ENCODE measurements at regions not wholly inside any gene's neighbourhood (a gene's known extent, or its start where the extent isn't known, plus 50 kb on each side); places are given as distances from the start of the nearest gene placed in this dataset.

DNA sequence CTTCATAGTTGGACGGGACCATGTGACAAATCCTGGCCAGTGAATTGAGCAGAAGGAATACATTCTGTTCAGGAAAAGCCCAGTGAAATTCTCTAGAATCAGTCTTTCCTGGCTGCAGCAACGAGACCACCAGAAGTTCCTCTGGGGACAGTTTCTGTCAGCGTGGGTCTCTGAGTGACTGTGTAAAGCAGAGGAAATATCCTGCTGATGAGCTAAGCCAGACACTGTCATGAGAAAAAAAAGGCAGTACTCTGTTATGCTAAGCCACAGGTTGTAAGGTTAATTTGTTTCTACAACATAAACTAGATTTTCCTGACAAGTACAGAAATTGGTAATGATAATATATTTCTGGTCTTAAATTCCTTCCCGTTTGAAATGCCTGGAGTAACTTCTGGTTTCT lies 664.4 kb downstream of the LMO4 start:
- DNase-seq (ENCODE audit: low spot score): no peak

DNA sequence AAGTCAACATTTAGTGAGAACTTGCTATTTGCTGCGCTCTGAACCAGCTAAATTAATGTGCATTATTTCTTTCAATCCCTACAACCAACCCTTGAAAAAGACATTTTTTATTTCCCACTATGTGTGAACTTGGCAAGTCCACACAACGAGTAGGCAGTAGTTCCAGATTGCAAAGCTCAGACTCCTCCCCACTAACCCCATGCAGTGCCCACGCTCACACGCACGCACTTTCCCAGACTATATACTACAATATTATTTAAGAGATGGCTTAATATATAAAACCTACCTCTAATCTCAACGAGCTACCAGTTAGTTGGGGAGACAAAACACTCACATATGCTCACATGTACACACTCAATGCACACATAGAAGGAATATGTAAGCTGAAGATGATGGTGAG lies 671.2 kb downstream of the LMO4 start:
- DNase-seq (ENCODE audit: low spot score): no peak

DNA sequence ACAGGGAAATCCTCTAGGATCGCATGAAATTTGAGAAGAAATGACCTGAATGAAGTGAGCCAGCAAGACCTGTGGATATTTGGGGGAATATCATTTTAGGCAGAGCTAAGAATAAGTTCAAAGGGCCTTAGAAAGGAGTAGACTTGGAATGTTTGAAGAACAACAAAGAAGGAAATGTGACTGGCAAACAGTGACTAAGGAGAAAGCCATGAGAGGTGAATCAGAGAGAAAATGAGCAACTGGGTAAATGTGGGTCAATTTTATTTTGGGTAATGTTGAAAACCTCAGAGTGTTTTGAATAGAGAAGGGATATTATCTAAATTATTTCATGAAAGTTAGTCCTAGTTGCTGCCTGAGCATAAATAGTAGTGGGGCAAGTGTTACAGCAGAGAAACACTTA lies 672.8 kb downstream of the LMO4 start:
- DNase-seq (ENCODE audit: low spot score): no peak

DNA sequence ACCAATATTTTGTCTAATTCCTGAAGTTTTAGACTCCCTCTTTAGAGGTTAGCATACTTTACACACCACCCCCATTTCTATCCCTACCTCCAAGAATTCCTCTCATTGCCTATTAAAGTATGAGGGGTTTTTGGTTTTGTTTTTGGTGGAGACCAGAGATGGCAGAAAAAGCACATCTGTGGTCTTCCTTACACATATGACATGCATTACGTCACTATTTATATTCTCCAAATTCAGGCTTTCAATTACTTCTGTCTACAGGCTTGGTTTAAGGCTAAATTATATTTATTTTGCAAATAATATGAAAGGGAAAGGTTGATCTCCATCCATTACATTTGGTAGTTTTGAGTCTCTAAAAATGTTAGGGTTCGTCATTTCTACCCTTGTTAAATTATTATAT lies 674.6 kb downstream of the LMO4 start:
- no peak for DNase-seq (ENCODE audit: low spot score)

DNA sequence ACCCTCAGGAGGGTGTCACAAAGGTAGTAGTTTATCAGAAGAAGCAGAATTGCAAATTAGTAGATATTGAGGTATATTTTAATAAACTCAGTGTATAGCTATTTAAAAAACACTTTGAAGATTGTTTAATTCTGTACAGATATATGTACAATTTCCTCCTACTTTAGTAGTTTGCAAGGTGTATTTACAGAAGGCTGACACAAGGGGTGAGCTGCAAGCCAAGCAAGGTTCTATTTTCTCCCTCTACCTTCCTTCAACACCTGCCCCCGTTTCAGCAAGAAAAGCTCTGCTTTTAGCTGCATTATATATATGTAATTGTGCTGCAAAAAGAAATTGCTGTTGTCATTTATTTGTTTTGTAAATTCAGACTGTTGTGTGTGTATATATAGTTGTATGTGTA lies 674.2 kb upstream of the PKN2 start:
- DNase-seq (ENCODE audit: low spot score): no peak

DNA sequence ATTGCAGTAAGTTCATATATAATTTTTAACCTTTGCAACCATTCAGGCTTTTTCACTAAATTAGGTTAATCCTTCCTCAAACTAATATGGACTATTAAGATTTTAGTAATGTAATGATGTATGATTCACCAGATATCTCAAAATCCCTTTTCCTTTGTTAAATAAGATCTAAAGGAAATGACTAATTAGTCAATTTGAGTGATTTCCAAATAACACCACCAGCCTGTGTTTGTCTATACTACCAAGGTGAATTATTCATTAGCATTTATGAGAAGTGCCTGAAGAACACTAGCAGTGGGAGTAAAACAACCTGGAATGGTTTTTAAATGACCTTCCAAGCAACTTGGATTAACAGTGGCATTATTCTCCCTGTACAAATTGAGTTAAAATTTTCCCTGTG lies 670.6 kb upstream of the PKN2 start:
- DNase-seq (ENCODE audit: low spot score): no peak

DNA sequence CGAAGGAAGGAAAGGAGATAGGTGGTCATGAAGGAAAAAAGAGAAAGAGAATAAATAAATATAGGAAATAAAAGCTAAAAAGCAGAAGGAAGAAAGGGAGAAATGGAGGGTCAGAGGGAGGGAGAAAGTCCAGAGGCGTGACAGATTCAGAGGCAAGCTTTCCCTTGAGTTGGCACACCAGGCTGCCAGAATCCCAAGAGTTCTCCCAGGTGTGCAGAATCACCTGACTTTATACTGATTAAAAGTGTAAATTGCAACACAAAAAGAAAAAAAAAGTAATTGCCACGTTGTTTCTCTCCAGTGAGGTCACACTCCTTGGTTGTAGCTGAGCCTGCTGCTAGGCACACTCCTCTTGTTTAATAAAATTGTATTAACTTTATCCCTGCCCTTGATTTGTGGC lies 669.9 kb upstream of the PKN2 start:
- no peak for DNase-seq (ENCODE audit: low spot score)

DNA sequence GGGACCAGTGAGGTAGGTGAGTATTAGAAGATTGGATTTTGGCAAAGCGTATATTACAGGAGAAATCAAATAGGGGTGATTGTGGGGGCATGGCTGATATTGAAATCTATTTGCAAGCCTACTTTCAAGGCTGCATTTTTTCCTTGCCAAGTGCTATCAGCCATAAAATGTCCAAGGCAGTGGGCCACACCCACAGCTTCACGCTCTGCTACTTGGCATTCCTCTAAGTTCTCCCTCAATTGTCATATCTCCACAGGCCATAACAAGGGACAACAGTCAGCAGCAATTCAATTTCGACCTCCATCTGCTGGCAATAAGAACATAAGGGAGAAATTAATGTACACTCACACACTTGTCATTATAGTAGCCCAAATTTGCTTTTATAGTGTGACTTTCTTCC lies 667.1 kb upstream of the PKN2 start:
- no peak for DNase-seq (ENCODE audit: low spot score)

DNA sequence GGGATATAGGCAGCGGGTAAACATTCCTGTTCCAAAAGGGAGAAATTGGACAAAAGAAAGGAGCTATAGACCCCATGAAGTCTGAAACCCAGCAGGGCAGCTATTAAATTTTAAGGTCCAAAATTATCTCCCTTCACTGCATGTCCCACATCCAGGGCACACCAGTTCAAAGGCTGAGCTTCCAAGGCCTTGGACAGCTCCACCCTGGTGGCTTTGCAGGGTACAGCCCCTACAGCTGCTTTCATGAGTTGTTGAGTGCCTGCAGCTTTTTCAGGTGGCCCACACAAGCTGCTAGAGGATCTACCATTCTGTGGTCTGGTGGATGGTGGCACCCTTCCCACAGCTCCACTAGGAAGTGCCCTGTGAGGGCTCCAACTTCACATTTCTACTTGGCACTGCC lies 662.5 kb upstream of the PKN2 start:
- DNase-seq (ENCODE audit: low spot score): no peak

DNA sequence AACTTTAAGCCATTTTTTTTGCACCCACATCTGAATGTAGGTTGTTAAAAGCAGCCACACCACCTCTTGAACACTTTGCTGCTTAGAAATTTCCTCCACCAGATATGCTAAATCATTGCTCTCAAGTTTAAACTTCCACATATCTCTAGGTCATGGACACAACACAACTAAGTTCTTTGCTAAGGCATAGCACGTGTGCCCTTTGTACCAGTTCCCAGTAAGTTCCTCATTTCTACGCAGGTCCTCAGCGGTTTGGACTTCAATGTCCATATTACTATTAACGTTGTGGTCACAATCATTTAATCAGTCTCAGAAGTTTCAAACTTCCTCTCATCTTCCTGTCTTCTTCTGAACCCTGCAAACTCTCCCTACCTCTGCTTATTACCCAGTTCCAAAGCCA lies 661.6 kb upstream of the PKN2 start:
- no peak for DNase-seq (ENCODE audit: low spot score)

DNA sequence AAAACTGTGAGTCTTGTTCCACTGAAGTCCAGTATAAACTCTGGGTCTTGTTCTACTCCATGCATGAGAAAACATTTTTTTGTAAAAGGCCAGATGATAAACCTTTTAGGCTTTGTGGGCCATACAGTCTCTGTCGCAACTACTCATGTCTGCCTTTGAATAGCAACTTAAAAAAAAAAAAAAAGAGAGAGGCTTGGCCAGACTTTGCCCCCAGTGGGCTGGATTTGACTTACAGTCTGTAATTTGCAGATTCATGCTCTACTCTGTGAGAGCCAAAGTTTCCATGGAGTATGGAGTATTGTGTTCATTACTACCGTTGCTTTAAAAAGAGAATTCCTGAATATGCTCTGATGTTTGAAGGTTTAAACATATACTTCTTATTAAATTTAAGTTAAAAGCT lies 654.9 kb upstream of the PKN2 start:
- peak; percentile 30 for DNase-seq (ENCODE audit: low spot score)

DNA sequence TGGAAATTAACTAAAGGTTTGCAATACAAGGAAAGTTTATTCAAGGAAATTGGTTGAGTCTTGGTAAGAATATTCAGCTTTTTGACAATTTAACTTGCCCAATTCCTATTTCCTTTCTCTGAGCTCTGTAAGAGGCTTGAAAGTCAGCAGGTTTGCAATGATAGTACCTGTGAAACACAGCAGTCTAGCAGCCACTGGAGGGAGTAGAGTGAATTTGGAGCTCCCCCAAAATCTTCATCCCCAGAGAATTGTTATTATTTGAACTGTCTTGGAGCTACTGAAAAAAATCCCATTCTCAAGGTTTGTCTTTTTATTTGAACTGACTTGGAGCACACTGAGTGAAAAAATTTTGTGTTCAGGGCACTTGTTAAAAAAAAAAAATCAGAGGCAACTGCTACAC lies 654.2 kb upstream of the PKN2 start:
- DNase-seq (ENCODE audit: low spot score): no peak

DNA sequence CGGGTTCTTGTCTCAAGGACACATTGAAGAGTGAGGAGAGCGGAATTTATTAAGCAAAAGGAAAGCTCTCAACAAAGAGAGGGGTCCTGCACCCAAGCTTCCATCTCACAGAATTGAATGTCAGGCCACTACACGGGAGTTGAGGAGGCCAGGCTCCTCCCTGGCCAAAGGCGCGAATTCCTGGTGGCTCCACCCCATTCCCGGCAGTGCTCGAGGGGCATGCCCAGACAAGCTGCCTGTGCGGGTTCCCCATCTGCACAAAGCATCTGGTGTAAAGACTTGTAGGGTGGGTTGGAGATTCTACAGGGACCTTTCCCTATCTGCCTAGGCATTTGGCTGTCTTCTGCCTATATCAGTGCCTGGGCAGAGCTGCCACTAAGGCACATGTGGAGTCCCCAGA lies 648.5 kb upstream of the PKN2 start:
- no peak for DNase-seq (ENCODE audit: low spot score)

DNA sequence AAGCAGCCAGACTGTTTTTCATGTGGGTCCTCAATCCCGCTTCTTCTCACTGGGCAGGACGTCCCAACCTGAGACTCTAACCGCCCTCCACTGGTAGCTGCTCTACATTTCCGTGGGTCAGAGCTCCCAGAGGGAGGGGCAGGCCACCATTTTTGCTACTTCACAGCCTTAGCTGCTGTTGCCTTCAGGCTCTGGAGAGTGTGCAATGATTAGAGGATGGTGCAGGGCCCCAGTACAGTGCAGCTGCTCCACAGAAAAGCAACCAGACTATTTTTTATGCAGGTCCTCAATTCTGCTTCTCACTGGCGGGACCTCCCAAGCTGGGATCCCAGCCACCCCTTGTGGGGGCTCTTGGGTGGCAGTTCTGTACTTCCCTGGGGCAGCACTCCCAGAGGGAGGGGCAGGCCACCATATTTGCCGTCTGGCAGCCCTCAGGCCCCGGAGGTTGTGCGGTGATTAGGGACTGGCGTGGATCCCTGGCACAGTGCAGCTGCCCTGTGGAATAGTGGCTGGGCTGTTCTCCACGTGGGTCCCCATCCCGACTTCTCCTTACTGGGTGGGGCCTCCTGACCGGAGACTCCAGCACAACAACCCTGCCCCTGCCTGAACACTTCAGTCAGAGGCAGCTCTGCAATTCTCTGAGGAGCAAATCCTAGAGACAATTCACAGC lies 647.6 kb upstream of the PKN2 start:
- no peak for DNase-seq (ENCODE audit: low spot score)

DNA sequence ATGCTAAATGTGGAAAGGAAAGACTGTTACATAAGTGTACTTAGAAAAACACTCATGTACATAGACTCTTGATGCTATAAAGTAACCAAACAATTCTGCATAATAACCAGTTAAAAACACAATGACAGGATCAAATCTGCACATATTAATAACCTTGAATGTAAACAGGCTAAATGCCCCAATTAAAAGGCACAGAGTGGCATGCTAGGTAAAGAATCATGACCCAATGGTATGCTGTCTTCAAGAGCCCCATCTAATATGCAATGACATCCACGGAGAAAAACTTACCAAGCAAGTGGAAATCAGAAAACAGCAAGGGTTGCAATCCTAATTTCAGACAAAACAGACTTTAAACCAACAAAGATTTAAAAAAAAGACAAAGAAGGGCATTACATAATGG lies 644.8 kb upstream of the PKN2 start:
- DNase-seq (ENCODE audit: low spot score): no peak

DNA sequence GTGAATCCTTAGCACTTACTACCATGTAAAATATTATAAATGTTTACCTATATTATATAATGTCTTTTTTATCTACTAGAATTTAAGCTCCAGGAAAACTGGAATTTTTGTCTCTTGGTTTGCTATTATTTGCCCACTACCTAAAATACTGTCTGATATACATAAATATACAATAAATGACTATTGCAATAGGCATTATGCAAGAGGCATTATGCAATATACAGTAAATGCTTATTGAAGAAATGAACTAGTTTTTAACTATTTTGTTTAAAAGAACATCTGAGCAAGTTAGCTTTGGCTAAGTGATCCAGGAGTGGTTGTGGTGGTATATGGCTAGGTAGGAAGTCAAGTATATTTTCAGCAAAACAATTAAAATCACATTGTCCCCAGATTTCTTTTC lies 640.2 kb upstream of the PKN2 start:
- no peak for DNase-seq (ENCODE audit: low spot score)

DNA sequence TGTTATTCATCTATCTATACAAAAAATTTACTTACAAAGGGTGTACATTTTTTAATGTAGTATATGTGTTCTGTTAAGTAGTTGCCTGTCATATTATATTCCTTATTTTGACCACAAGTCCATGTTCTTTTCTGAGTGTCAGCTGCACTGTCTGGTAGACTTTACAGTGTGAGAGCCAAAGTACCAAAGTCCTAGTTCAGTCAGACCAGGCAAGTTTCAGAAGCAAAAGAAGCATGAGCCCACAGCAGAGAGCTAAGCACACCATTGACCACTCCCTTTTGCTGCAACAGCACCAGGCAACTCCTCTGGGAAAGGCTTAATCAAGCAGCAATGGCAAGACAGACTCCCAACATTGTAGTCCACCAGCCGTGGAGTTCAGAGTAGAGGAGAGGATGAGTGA lies 631.9 kb upstream of the PKN2 start:
- DNase-seq (ENCODE audit: low spot score): no peak

DNA sequence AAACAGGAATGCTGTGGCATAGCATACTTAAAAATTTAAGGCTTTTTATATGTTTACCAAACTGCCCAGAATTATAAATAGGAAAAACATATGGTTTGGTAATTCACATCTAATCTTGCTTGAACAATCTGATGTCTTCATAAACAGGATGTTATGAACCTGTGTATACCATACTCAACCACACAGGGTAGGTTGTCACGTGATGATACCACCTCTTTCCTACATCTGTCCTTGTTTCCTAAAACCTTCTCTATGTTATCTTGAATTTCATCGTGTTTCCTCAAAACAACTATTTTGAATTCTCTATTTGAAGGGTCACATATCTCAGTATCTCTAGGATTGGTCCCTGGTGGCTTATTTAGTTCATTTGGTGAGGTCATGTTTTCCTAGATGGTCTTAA lies 631.0 kb upstream of the PKN2 start:
- no peak for DNase-seq (ENCODE audit: low spot score)

DNA sequence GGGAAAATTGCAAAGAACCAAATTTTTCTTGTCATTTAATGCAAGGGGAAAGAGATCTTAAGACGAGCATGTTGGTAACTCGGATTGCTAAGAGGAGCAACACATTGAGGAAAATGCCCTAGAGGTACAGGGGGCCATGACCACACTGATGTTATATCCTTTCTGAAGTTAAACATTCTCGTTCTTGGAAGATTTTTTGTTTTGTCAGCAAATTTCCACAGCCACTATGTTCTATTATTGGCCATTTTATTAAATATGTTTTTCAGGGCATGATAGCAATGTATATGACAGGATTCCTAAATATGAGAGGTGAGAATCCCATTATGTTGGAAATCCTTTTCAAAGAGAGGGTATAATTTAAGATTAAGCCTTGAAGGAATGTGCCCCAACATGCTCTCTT lies 627.2 kb upstream of the PKN2 start:
- DNase-seq (ENCODE audit: low spot score): no peak

DNA sequence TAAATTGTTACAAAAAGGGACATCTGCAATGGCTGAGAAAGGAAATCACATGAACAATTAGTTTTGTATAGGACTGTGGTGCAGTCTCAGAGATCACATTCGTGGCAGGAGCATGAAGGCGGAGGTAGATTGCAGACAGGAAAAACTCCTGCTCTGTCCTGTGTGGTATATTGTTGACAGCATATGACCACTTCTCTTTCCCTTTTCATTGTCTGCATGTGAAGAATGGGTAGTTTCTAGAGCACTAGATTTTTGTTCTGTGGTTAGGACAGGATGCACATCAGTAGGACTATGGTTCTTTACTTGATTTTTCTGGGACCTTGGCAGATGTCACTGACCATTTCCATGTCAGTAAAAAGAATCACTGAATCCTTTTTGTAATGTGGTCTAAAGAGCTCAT lies 625.9 kb upstream of the PKN2 start:
- DNase-seq (ENCODE audit: low spot score): no peak

DNA sequence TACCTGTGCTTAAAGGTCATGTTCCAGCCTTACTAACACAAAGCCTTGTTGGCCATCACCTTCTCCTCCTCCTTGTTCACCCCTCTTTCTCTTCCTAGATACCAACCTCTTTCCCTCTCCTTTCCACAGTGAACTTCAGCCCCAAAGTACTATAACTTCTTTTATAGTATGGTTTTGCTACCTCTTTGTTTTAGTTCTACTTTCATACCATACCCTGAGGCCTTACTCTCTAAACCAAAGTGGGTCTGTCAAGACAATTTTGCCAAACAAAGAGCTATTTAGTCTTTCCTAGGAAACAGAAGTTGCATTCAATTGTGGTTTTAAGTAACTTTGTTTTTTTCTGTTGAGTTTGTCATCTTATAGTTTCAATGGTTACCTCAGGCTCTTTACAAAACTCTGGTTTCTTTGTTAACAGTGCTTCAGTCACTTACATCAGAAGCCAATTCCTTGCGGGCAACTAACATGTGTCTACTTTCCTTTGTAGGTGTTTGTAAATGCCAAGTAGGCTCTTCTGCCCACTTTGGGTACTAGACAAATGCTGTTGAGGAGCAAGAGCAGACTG lies 623.9 kb upstream of the PKN2 start:
- DNase-seq (ENCODE audit: low spot score): no peak

DNA sequence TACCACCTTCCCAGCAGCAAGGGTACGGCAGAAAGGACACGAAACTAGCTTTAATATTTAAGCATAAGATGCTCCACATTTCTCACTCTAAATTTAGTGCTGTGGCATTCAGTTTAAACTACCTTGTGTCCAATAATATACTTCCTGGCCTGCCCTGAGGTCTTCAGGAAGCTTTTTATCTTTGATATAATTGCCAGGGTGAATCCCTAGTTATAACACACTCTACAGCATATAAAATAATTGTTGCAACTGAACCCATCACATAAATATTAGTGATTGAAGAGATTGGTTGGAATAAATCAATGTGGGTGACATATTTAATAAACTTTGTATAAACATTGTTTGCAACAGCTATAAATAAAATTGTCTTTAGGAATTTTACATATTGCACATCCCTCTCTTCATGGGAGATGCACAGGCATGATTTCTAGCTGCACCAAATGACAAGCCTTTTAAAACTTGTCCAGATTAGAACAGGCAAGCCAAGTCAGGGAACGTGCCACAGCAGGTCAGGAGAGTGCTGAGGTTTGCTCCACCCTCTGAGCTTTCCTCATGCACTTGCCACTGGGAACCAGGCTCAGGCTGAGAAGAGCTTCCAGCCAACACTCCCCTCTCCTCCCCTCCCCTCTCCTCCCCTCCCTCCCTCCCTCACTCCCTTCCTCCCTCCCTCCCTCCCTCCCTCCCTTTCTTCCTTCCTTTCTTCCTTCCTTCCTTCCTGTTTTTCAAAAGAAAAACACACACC lies 623.2 kb upstream of the PKN2 start:
- DNase-seq (ENCODE audit: low spot score): no peak

DNA sequence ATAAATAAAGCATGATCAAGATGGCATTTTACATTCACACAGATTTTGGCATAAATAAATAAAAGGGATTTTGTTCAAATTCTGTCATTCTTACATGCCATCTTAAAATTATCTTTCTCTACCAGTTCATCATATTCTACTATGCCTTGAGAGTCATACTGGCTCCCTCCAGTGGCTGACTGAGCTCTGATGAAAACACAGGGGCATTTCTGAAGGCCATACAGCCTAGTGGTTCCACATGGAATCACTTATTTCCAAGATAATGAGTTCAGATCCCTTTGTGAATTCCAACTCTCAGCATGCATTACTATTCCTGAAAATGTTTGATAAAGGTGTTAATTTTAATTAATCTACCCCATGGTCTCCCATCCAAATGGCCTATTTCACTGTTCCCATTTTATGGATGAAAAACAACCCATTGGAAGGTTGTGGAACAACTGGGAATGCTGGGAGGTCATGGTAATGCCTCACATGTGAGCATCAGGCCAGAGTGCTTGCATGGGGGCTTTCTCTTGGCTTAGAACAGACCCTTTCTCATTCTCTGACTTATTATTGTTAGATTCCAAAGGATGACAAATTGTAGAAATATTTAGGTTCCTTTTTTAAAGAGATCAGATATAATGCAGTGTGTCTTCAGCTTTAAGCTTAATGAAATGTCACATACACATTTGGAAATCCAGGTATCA lies 622.4 kb upstream of the PKN2 start:
- peak; percentile 68 for DNase-seq (ENCODE audit: low spot score)

All from mucosa of gallbladder (tissue), 1 donor.